Brain microvascular endothelial cell (primary cell): ENCODE measurements at regions not wholly inside any gene's neighbourhood (a gene's known extent, or its start where the extent isn't known, plus 50 kb on each side); places are given as distances from the start of the nearest gene placed in this dataset.

Experiments
- DNase-seq: peaks from one replicate; pipeline ENCODE4 v3.0.0-alpha.2; 2020
- H3K27ac ChIP-seq: fragments of 250-450 bp; sonication (Bioruptor Pico); 2 replicates; pipeline ENCODE4 v1.5.1; 2020; ENCODE audit warnings: mild to moderate bottlenecking, moderate library complexity
- H3K27me3 ChIP-seq: fragments of 250-450 bp; sonication (Bioruptor Pico); replicated peaks from 2 replicates; pipeline ENCODE4 v1.5.1; 2020; ENCODE audit warnings: mild to moderate bottlenecking
- H3K36me3 ChIP-seq: fragments of 250-450 bp; sonication (Bioruptor Pico); replicated peaks from 2 replicates; pipeline ENCODE4 v1.5.1; 2020; ENCODE audit warnings: mild to moderate bottlenecking
- H3K4me3 ChIP-seq: 2 replicates; pipeline ENCODE4 v1.5.1; 2011; ENCODE audit warnings: low read depth, mild to moderate bottlenecking, control low read depth, low read length, moderate library complexity
- in situ Hi-C: cut with HindIII; loops from 2 replicates; pipeline ENCODE4 v1.10.0; 2017; ENCODE audit warnings: low sequenced_read_pairs, low pct_ligation_motif_present
- TF ChIP-seq, protein P1 (sequence below): IDR thresholded peaks from 2 replicates; pipeline ENCODE4 v1.5.1; 2011; ENCODE audit warnings: low read depth, mild to moderate bottlenecking, moderate library complexity, low read length, control low read depth, inconsistent platforms; ENCODE audit errors: missing control alignments

DNA sequence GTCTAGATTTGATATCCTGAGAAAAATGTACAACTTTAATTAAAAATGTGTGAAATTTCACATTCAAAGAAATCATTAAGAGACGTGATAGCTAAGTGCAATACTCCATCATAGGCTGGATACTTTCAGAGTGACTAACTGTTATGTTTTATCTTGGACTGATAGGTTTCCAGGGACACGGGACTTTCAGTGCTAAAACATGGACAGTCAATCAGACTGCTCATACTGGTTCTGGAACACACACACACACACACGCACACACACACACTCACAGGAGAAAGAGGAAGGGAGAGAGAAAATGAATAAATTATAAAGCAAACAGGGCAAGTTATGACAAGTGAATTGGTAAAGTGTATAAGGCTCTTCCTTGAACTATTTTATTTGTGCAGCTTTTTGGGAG lies 955.9 kb downstream of the SLITRK5 start:
- in situ Hi-C loops: no loop called here
- DNase-seq: no peak
- TF ChIP-seq, protein P1, sequence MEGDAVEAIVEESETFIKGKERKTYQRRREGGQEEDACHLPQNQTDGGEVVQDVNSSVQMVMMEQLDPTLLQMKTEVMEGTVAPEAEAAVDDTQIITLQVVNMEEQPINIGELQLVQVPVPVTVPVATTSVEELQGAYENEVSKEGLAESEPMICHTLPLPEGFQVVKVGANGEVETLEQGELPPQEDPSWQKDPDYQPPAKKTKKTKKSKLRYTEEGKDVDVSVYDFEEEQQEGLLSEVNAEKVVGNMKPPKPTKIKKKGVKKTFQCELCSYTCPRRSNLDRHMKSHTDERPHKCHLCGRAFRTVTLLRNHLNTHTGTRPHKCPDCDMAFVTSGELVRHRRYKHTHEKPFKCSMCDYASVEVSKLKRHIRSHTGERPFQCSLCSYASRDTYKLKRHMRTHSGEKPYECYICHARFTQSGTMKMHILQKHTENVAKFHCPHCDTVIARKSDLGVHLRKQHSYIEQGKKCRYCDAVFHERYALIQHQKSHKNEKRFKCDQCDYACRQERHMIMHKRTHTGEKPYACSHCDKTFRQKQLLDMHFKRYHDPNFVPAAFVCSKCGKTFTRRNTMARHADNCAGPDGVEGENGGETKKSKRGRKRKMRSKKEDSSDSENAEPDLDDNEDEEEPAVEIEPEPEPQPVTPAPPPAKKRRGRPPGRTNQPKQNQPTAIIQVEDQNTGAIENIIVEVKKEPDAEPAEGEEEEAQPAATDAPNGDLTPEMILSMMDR: no peak
- Histone ChIP-seq H3K36me3 (no peaks in the 10 kb centered on the region), H3K27me3 (no peaks in the 10 kb centered on the region), H3K4me3 (no peak overlapping the region), H3K27ac (no peak overlapping the region)

DNA sequence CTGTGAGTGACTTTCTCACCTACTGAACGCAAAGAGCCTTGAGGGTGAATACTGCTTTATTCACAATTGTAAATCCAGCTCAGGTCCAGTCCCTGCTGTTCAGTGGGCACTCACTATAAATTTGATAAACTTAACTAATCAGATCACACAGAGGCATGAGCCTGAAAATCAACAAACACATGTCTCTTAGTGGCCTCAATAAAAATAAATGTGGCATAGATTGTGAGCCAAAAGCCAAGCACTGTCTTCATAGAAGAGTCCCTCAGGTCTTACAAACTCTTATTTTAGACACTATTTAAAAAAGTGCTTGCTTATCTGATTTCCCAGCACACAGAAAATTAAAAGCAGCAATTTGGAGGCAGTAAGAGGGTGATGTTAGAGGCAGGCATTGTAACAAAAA lies 957.7 kb downstream of the SLITRK5 start:
- Histone ChIP-seq H3K27ac (no peak overlapping the region), H3K27me3 (no peaks in the 10 kb centered on the region), H3K36me3 (no peaks in the 10 kb centered on the region), H3K4me3 (no peak overlapping the region)
- DNase-seq: no peak
- in situ Hi-C loops: no loop called here
- TF ChIP-seq, protein P1: no peak

DNA sequence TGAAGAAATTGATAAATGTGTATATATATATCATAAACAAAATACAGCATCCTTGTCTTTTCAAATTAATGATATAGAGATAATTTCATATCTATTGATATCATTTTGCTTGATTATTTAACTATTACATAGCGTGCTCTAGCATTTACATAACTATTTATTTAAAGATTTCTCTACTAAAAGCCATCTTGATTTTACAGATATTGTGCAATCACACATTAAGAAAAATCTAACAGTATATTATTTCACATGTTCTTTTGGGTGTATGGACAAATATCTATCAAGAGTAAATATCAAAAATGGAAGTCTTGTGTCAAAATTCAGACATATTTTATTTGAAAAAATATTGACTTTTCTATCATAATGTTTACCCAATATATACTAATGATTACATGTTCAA lies 966.8 kb downstream of the SLITRK5 start:
- no peak overlapping the region for H3K27ac ChIP-seq
- in situ Hi-C loops: no loop called here
- TF ChIP-seq, protein P1: no peak
- H3K4me3 ChIP-seq: no peak overlapping the region
- H3K27me3 ChIP-seq: no peaks in the 10 kb centered on the region
- DNase-seq: no peak
- no peaks in the 10 kb centered on the region for H3K36me3 ChIP-seq

DNA sequence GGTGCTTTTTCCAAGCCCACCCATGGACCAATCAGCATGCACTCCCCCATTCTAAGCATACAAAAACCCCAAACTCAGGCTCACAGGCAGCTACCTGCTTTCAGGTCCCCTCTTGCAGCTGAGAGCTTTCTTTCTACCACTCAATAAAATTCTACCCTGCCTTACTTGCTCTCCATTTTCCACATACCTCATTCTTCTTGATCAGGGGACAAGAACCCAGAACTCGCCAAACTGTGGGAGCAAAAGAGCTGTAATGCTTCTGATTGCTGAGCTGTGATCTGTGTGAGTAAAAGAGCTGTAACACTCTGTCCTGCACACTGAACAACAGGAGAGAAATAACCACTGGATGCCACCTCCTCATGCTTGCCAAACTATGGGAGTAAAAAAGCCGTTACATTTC lies 972.1 kb downstream of the SLITRK5 start:
- DNase-seq: no peak
- Histone ChIP-seq H3K27me3 (no peaks in the 10 kb centered on the region), H3K27ac (no peak overlapping the region), H3K4me3 (no peak overlapping the region), H3K36me3 (no peaks in the 10 kb centered on the region)
- TF ChIP-seq, protein P1: no peak
- in situ Hi-C loops: no loop called here

DNA sequence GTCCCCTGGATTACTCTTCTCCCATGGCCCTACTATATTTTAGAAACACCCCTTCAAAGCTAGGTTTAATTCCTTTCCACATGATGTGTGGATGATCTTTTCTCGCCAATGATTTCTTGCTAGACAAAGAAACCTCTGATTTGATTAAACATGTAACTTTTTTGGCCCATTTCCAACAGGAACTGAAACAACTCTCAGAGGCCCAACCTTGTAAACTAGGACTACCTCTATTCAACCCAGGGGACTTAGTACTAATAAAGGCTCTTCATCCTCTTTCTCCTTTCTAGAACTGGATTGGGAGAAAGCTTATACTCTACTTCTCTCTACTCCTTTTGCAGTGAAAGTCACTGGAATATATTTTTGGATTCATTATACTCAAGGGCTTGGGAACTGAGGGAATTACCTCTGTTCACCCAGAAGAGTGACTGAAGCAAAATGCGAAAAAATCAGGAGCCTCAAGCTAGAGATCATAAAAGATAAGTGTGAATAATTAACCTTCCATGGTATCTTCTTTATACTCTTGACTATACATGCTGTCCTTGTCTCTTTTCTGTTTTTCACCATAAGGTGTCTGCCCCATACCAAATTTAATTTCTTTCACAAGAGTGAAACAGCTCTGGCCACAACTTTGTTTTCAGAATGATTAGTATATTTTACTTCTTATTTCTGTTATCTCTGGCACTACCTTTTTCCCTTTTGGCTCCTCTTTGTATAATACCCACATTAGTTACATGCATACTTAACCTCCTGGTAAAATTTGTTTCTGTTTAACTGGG lies 977.6 kb downstream of the SLITRK5 start:
- TF ChIP-seq, protein P1: no peak
- H3K4me3 ChIP-seq: no peak overlapping the region
- no peak overlapping the region for H3K27ac ChIP-seq
- no peaks in the 10 kb centered on the region for H3K27me3 ChIP-seq
- in situ Hi-C loops: no loop called here
- no peak for DNase-seq
- H3K36me3 ChIP-seq: no peaks in the 10 kb centered on the region

DNA sequence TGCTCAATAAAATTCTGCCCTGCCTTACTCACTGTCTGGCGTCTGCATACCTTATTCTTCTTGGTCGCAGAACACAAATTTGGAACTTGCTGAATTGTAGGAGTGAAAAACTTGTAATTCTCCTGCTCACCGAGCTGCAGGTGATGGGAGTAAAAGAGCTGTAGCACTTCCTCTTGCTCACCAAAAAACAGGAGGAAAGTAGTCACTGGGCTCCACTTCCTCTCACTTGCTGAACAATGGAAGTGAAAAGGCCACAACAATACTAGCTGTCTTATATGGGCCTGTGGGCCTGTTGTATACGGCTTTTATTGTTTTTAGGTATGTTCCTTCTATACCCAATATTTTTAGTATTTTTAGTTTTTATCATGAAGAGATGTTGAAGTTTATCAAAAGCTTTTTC lies 978.7 kb downstream of the SLITRK5 start:
- no peak for DNase-seq
- H3K36me3 ChIP-seq: no peaks in the 10 kb centered on the region
- TF ChIP-seq, protein P1: no peak
- H3K27ac ChIP-seq: no peak overlapping the region
- no peaks in the 10 kb centered on the region for H3K27me3 ChIP-seq
- in situ Hi-C loops: no loop called here
- H3K4me3 ChIP-seq: no peak overlapping the region
